GM12874 (cell line): ENCODE measurements at regions not wholly inside any gene's neighbourhood (a gene's known extent, or its start where the extent isn't known, plus 50 kb on each side); places are given as distances from the start of the nearest gene placed in this dataset.

Experiments used
- TF ChIP-seq, protein P1 (sequence below): IDR thresholded peaks from 2 replicates; pipeline ENCODE4 v1.5.1; 2011; ENCODE audit warnings: low read depth, mild to moderate bottlenecking, control low read depth, low read length, moderate library complexity; ENCODE audit not compliant: insufficient read depth

GRCh38 chr4:17142232-17142711 lies 243.8 kb upstream of the LDB2 start:
- TF ChIP-seq, protein P1, sequence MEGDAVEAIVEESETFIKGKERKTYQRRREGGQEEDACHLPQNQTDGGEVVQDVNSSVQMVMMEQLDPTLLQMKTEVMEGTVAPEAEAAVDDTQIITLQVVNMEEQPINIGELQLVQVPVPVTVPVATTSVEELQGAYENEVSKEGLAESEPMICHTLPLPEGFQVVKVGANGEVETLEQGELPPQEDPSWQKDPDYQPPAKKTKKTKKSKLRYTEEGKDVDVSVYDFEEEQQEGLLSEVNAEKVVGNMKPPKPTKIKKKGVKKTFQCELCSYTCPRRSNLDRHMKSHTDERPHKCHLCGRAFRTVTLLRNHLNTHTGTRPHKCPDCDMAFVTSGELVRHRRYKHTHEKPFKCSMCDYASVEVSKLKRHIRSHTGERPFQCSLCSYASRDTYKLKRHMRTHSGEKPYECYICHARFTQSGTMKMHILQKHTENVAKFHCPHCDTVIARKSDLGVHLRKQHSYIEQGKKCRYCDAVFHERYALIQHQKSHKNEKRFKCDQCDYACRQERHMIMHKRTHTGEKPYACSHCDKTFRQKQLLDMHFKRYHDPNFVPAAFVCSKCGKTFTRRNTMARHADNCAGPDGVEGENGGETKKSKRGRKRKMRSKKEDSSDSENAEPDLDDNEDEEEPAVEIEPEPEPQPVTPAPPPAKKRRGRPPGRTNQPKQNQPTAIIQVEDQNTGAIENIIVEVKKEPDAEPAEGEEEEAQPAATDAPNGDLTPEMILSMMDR = no peak

DNA sequence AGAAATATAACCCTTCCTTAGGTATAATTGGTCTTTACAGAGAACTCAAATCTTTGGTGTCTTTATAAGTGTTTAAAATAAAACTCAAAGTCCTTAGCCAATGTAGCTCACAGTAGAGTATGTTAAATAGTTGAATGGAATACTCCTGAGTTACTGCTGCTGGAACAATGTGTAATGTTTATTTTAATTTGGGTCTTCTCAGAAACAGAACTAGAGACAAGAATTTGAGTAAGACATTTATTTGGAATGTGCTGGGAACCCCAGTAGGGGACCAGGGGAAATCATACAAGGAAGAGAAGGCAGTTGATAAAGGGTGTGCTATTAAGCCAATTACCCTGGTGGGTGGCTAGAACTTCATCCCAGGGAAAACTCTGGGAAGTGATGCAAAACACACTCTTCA lies 240.4 kb upstream of the LDB2 start:
- TF ChIP-seq, protein P1 = no peak

DNA sequence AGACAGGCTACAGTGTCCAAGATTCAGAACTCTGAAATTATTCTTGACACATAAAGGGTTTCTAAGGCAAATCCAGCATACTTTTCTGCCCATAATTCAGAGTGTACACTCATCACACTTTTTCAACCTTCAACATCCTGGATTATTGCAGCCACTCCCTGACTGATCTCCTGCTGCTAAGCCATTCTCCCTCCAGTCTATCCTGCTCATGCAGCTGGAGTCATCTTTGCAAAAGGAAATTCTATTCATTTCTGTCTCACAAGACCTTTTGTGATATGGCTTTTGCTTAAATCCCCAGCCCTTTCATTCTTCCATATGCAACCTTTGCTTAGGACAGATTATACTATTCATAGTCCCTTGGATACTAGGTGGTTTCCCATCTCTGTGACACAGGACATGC lies 236.1 kb upstream of the LDB2 start:
- TF ChIP-seq, protein P1 = no peak

DNA sequence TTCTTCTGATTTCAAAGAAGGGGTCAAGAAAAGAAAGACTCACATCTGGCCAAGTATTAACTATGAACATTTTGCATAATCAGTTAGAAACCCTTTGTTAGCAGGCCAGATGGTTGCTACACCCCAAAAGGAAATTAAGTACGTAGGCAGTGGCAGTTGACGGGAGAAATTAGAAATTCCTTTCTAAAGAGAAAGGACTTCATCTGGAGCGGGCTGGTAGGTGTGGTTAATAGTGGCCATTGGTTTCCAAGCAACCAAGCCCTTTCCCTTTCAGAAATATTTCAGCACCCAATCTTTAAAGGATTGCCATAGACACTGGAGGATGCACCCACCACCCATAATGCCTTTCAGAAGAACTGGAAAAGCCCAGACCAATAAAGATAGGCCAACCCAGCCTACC lies 235.7 kb upstream of the LDB2 start:
- TF ChIP-seq, protein P1 = no peak

- TF ChIP-seq, protein P1 = no peak
Measured at GRCh38 chr4:17132226-17132625, 233.8 kb upstream of the LDB2 start.

GRCh38 chr4:17128268-17128667 lies 229.8 kb upstream of the LDB2 start:
- TF ChIP-seq, protein P1 = no peak

GRCh38 chr4:17126321-17126966 lies 228.0 kb upstream of the LDB2 start:
- TF ChIP-seq, protein P1 = no peak
